HG03558 (cell line): ENCODE measurements at regions not wholly inside any gene's neighbourhood (a gene's known extent, or its start where the extent isn't known, plus 50 kb on each side); places are given as distances from the start of the nearest gene placed in this dataset.
"Not testable (repeated sequence)": the region's sequence is repeated elsewhere in the genome, so short reads cannot be mapped to it uniquely, and the experiment has no call there.

ENCODE experiments used
- ATAC-seq: cut with Tn5 transposase; IDR thresholded peaks from one replicate; pipeline ENCODE4 v1.9.1; 2021; ENCODE audit warnings: moderate number of reproducible peaks; ENCODE audit not compliant: unreplicated experiment; ENCODE audit errors: extremely low read depth

DNA sequence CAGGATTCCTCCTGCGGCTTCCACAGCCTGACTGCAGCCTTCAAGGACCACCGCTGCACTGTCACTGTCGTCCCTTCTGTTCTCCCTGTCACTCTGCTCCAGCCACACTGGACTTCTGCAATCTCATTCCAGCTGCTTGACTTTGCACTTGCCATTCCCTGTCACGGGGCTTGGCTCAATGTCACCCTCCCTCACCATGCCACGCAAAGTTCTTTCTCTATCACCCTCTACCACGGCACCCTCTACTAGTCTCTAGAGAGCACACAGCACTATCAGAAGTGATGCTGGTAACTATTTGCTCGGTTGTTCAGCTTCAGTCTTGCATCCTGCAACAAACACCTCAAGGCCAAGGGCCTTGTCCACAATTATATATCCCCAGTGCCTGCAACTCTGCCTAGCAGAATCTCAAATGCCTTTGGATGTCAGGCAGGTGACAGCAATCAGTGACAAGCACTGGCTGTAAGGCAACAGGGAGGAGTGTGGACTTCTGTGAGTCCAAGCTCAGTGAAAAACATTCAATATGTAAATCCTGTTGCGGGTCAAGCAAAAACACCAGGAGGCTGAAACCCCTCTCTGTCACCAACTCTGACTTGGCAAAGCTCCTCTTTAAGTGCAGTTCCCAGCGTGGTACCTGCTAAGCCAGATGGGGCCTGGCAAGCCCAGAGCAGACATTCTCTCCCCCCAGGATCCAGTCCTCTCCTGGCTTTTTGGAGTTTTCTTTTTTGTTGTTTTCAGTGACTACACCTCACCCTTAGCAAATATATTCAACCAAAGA is 259.9 kb downstream of the FGFR2 start:
- no peak for ATAC-seq

DNA sequence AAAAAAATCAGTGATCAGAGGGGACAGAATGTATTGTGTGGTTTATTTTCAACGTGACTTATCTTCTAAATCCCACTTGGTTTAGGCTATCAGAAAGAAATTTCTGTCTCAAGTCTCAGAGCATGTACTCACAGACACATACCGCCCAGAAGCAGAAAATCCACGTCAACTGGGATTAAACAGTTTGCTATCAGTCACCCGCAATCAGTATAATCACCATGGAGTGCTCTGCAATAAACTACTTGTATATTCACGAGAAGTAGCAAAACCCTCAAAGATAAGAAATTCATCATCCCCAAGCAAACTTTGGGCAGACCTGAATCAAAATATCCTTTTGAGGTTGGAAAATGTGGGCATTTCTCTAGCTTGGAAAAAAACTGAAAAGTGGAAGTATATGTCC is 259.1 kb downstream of the FGFR2 start:
- no peak for ATAC-seq

- ATAC-seq: no peak
These were observed 257.9 kb downstream of the FGFR2 start for GRCh38 chr10:121340271-121340831.

- ATAC-seq: no peak
These were observed 246.7 kb downstream of the FGFR2 start for GRCh38 chr10:121351540-121351939.

GRCh38 chr10:121352231-121352855 is 245.9 kb downstream of the FGFR2 start:
- ATAC-seq: no peak

GRCh38 chr10:121355161-121355560 is 243.1 kb downstream of the FGFR2 start:
- no peak for ATAC-seq

DNA sequence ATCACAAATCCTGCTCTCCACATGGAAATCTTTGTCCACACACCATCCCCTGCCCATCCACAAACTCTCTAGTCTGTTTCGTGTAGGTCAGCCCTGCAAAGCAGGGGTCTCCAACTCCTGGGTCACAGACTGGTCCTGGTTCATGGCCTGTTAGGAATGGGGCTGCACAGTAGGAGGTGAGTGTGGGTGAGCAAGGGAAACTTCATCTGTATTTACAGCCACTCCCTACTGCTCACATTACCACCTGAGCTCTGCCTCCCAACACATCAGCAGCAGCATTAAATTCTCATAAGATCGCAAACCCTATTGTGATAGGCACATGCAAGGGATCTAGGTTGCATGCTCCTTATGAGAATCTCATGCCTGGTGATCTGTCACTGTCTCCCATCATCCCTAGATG is 242.1 kb downstream of the FGFR2 start:
- ATAC-seq: no peak

DNA sequence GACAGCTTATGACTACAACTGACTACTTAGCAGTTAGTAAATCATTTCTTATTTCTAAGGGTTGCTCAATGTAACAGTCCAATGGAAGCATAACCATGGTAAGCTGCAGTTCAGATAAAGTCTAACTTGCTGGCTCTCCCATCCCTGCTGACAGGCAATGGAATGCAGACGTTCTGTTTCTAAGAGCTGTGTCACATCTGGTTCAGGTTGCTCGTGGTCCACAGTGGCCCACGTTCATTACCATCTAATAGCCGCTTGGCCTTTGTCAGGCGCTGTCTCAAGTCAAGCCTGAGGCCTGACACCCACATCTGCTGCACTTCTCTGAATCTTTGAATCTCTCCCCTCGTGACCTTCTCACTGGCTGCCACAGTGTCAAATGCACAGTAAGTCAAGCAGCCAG is 240.8 kb downstream of the FGFR2 start:
- ATAC-seq: no peak

DNA sequence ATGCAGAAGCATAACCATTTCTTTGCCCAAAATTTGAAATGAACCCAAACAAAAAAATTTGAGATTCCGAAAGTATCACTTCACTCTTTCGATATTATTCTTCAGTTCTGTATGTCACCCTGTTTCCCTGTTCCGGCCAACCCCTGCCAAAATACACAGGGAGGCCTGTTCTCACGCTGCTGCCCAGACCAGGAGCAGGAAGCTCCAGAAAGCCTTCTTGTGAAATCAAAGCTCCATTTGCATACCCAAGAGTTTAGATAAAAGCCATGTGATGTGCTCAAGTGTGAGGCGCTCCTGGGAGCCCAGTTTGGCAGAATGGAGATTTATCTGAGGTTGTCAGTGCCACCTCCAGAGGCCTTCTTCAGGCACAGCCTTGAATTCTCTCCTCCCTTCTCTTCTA is 236.2 kb downstream of the FGFR2 start:
- no peak for ATAC-seq

DNA sequence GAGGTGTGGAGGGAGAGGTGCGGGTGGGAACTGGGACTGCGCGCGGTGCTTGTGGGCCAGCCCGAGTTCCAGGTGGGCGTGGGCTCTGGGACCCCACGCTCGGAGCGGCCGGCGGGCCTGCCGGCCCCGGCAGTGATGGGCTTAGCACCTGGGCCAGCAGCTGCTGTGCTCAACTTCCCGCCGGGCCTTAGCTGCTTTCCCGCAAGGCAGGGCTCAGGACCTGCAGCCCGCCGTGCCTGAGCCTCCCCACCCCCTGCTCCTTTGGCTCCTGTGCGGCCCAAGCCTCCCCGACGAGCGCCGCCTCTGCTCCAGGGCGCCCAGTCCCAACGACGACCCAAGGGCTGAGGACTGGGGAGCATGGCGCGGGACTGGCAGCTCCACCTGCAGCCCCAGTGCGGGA is 232.7 kb downstream of the FGFR2 start:
- no peak for ATAC-seq

- ATAC-seq: no peak
These were observed 229.8 kb downstream of the FGFR2 start for GRCh38 chr10:121368347-121369025.

DNA sequence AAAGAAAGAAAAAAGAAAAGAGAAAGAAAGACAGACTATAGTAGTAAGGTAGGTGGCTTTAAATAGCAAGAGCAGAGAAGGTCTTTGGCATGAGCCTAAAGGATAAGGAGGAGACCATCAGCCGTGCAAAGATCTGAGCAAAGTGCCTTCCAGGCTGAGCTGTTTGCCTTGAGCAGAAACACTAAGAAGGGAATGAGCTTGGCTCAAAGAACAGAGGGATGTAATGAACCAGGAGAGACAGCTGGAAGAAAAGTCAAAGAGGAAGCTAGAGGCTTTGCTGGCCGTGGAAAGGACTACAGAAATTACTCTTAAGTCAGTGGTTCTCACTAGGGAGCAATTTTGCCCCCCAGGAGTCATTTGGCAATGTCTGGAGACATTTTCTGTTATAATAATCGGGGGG is 228.6 kb downstream of the FGFR2 start:
- no peak for ATAC-seq

DNA sequence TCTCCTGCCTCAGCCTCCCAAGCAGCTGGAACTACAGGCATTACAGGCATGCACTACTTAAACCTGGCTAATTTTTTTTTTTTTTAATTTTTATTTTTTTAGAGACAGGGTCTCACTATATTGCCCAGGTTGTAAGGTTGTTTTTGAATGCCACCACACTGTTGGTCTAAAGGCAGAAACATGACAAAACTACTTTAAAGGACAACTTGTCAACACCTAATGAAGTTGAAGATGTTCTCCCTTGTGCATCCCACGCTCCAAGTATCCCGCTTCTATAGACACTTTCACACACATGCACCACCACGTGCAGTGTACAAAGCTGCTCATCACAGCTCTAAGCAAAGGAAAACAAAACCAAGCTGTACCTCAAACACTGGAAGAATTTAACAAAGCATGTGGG is 226.4 kb downstream of the FGFR2 start:
- ATAC-seq: no peak

GRCh38 chr10:121373411-121373810 is 224.8 kb downstream of the FGFR2 start:
- no peak for ATAC-seq

DNA sequence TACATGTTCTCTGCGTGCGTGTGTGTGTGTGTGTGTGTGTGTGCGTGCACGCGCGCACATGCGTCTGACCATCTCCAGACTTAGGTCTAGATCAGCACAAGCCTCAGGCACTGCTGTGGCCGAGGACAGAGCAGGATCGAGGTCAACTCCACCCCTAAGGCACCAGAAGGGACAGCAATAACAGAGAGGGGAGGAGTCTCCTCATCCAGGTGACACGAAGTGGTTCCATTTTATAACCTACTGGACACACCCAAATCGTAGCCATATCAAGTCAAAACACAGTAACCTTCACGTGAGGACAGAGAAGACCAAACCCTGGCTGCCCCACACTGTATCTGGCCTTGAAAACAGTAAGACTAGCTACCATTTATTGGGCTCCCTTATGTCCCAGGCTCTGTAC is 224.1 kb downstream of the FGFR2 start:
- no peak for ATAC-seq

DNA sequence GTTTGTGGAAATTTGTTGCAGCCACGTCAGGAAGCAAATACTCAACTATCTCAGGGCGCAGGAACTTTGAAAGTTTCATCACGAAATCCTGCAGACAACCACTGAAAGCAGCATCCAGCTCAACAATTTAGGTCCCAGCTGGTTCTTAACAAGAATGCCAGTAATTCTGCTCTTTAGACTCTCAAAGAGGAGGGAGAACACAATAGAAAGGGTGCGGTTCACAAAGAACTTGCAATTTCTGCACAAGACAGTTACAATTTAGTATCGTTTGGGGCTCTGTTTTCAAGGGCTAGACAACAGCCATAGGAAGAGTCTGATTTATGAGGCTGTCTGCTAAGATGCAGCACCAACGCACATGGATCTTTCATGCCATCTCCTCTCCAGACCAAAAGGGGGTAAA is 223.1 kb downstream of the FGFR2 start:
- no peak for ATAC-seq

DNA sequence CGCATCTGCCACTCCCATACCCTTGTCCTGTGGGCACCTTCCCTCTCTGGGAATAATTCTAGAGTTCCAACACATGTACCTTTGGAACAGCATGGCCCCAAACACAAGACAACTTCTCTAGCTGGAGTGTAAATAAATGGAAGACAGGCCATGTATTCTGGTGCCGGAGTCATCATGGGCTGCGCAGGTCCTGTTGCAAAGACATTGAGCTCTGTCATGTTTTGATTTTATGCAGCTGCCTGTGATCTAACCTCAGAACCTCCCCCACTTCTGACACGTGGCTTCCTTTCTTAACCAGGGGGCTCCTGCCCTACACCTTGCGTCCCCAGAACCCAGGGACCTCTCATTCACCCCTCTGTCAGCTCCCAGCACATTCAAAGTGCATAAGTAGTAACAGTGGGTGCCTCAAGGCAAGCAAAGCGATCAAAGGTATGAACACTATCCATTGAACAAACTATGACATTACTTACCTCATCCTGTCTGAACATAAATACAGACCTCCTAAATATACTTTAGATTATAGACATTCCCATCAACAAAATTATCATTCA is 219.9 kb downstream of the FGFR2 start:
- ATAC-seq: no peak

GRCh38 chr10:121379013-121379412 is 219.2 kb downstream of the FGFR2 start:
- ATAC-seq: no peak

DNA sequence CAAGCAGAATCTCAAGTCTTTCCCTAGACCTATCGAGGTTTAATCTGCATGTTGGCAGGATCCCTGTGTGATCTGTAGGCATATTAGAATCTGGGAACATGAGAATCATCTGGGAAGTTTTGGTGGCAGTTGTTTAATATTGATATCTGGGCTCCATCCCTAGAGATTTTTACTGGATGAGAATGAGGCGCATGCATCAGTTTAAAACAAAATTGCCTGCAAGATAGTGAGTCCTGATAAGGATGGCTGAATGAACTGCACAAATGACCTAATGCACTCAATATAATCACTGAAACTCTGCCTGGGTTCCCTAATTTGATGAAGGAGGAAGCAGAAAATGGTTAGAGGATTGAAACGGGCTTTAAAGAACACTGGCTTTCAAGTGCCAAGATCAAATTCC is 218.0 kb downstream of the FGFR2 start:
- ATAC-seq: no peak

GRCh38 chr10:121382029-121382520 is 216.2 kb downstream of the FGFR2 start:
- not testable (repeated sequence) for ATAC-seq

- ATAC-seq: no peak
These were observed 213.1 kb downstream of the FGFR2 start for GRCh38 chr10:121385136-121385535.
